GM18526 (cell line): ENCODE measurements at regions not wholly inside any gene's neighbourhood (a gene's known extent, or its start where the extent isn't known, plus 50 kb on each side); places are given as distances from the start of the nearest gene placed in this dataset.

Experiments
- POLR2A ChIP-seq: IDR thresholded peaks from 3 replicates; pipeline ENCODE4 v1.6.1; 2011; ENCODE audit not compliant: insufficient read length; ENCODE audit errors: extremely low read depth

- TF ChIP-seq POLR2A, result no peak
These were observed 216.9 kb downstream of the C9orf50 start for GRCh38 chr9:129403779-129404620.

GRCh38 chr9:129402931-129403778 lies 217.7 kb downstream of the C9orf50 start:
- TF ChIP-seq POLR2A, result no peak

GRCh38 chr9:129402371-129402739 lies 218.5 kb downstream of the C9orf50 start:
- TF ChIP-seq POLR2A, result no peak

- no peak for TF ChIP-seq POLR2A
These were observed 219.1 kb downstream of the C9orf50 start for GRCh38 chr9:129401623-129402370.

- TF ChIP-seq POLR2A, result no peak
These were observed 219.8 kb downstream of the C9orf50 start for GRCh38 chr9:129400971-129401622.

DNA sequence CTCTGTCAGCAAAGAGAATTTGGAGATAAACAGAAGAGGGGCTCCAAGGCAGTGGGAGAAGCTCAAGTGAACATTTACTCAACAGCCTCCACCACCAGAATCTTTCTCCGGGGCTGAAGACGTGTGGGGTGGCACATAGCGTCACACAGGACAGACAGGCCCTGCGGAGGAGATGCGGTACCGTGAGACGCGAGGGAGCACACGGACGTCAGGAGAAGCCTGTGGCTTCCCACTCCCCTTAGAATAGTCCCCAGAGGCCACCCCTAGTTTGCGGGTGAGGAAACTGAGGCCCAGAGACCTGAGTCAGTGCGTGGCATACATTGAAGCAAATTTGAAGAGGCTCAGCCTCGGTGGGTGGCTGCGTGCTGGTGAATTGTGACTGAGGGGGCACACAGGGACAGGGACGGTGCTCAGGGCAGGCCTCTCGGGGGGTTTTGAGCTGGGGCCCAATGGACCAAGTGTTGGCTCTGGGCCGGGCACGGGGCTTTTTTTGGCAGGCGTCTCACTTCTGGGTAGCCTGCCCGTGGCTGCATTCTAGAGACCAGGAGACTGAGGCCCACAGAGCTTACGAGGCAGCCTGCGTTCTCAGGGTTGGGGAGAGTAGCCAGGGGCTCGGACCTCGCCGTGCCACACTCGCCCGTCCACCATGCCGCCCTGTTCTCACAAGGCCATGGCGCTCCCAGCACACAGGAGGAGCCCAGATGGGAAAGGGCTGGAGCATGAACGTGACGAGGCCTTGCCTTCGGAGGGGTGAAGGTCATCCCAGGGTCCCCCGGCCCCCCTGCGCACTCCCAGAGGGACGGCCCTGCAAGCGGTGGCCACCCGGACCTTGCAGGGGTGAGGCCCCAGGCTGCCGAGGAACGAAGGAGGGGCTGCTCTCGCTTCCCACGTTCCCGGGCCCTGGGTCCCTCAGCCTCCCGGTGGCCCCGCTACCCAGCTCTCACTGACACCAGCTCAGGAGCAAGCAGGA lies 220.6 kb downstream of the C9orf50 start:
- TF ChIP-seq POLR2A, result no peak

- no peak for TF ChIP-seq POLR2A
These were observed 221.3 kb downstream of the C9orf50 start for GRCh38 chr9:129399634-129399990.

DNA sequence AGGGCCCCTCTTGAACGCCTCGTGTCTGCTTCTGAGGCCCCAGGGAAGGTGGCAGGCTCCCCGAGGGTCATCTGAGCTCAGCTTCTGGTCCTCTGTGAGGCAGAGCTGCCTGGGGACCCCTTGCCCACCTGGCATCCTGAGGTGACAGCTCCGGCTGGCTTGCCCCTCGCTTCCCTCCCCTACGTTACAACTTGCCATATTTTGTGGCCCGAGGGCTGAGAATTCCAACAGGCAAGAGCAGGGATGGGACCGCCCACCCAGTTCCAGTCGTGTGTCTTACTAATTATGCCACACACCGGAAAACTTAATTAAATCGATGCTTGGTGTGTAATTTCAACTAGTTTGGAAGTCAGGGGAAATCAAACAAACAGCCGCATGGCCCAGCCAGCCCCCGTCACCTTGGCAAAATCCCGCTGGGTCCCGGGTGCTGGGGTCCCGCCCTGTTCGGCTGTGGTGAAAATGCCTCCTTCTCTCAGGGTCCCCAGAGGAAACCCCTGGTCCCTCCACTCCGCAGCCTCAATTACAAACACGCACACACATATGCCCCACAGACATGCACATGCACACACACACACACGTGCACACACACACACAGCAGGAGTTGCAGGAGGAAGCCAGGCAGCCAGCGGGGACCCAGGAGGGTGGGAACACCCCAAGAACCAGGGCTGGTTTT lies 221.0 kb upstream of the IER5L start:
- TF ChIP-seq POLR2A, result no peak

- no peak for TF ChIP-seq POLR2A
These were observed 220.3 kb upstream of the IER5L start for GRCh38 chr9:129398101-129398960.

GRCh38 chr9:129397335-129397734 lies 219.3 kb upstream of the IER5L start:
- TF ChIP-seq POLR2A, result no peak

DNA sequence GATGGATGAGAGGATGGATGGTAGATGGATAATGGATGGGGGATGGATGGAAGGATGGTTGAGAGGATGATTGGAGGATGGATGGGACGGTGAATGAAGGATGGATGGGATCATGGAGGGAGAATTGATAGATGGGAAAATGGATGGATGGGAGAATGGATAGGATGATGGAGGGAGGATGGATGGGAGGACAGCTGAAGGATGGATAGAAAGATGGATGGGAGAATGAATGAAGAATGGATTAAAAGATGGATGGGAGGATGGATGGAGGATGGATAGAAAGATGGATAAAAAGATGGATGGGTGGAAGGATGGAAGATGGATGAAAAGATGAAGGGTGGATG lies 218.3 kb upstream of the IER5L start:
- no peak for TF ChIP-seq POLR2A

DNA sequence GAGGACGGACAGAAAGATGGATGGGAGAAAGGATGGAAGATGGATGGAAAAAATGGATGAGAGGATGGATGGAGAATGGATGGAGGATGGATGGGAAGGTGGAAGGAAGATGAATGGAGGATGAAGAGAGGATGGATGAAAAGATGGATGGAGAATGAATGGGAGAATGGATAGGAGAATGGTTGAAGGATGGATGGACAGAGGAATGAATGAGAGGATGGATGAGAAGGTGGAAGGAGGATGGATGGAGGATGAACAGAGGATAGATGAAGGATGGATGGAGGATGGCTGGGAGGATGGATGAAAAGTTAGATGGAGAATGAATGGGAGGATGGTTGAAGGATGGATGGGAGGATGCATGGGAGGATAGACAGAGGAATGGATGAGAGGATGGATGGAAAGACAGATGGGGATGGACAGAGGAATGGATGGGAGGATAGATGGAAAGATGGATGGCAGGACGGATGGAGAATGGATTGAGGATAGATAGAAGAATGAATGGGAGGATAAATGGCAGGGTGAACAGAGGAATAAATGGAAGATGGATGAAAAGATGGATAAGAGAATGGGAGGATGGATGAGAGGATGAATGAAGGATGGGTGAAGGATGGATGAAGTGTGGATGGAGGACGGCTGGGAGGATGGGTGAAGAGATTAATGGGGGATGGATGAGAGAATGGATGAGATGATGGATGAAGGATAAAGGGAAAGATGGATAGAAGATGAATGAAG lies 217.7 kb upstream of the IER5L start:
- no peak for TF ChIP-seq POLR2A
